ENCODE measurements at regions not wholly inside any gene's neighbourhood (a gene's known extent, or its start where the extent isn't known, plus 50 kb on each side); places are given as distances from the start of the nearest gene placed in this dataset.
"Not testable (repeated sequence)": the region's sequence is repeated elsewhere in the genome, so short reads cannot be mapped to it uniquely, and the experiment has no call there.

GRCh38 chr13:85212692-85213091 lies 586.5 kb downstream of the SLITRK6 start:
- DNase-seq (ENCODE audit: low spot score), result no peak

DNA sequence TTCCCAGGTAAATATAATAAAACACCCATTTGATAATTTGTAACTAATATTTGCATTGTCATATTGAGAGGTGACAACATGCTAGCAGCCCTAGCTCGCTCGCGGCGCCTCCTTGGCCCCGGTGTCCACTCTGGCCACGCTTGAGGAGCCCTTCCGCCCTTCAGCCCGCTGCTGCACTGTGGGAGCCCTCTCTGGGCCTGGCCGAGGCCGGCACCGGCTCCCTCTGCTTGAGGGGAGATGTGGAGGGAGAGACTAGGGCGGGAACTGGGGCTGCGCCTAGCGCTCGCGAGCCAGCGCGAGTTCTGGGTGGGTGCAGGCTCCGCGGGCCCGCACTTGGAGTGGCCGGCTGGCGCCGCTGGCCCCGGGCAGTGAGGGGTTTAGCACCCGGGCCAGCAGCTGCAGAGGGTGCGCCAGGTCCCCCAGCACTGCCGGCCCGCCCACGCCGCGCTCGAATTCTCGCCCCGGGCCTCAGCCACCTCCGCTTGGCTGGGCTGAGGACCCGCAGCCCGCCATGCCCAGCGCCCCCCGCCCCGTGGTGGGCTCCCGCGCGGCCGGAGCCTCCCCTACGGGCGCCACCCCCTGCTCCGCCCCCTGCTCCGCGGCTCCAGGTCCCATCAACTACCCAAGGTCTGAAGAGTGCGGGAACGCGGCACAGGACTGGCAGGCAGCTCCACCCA lies 594.4 kb downstream of the SLITRK6 start:
- DNase-seq (ENCODE audit: low spot score), result no peak

- DNase-seq (ENCODE audit: low spot score), result no peak
Measured at GRCh38 chr13:85197431-85197830, 601.8 kb downstream of the SLITRK6 start.

DNA sequence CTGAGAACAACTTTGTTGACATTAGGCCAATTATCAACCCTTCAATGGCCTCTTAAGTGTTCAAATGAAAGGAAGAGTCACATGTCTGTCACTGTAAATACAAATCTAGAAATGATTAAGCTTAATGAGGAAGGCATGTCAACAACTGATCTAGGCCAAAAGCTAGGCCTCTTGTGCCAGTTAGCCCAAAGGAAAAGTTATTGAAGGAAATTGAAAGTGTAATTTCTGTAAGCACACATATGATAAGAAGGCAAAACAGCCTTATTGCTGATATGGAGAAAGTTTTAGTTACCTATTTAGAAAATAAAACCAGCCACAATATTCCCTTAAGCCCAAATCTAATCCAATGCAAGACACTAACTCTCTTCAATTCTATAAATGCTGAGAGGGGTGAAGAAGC lies 604.7 kb downstream of the SLITRK6 start:
- DNase-seq (ENCODE audit: low spot score), result no peak

DNA sequence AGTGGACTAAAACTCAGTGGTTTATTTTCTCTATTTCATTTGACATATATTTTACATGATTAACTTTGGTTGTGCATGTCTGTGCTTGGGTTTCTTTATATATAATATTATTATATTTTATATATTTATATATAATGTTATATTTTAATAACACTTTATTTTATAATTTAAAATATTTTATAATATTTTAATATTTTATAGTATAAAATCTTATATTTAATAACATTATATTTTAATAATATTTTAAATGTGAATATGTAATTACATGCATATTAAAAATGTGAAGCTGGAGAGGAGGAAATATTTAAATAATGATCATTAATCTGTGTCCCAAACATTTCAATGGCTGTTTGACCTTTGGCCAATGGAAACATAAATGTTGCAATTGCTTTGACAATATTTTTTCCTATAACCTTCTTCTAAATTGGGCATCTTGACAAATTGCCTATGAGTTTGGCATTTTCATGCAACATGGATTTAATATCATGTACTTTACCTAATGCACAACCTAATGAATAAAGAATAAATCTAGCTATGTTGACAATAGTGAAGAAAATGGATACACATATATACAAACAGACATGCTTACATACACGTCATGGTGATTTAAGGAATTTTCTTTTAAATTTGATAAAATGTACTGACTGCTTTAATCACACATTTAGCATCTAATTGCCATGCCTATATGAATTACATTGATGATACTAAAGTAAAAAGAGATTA lies 607.1 kb downstream of the SLITRK6 start:
- no peak for DNase-seq (ENCODE audit: low spot score)

- DNase-seq (ENCODE audit: low spot score), result no peak
Measured at GRCh38 chr13:85186356-85187045, 612.7 kb downstream of the SLITRK6 start.

GRCh38 chr13:85174291-85174690 lies 624.9 kb downstream of the SLITRK6 start:
- DNase-seq (ENCODE audit: low spot score), result no peak

GRCh38 chr13:85170372-85170771 lies 628.8 kb downstream of the SLITRK6 start:
- no peak for DNase-seq (ENCODE audit: low spot score)

DNA sequence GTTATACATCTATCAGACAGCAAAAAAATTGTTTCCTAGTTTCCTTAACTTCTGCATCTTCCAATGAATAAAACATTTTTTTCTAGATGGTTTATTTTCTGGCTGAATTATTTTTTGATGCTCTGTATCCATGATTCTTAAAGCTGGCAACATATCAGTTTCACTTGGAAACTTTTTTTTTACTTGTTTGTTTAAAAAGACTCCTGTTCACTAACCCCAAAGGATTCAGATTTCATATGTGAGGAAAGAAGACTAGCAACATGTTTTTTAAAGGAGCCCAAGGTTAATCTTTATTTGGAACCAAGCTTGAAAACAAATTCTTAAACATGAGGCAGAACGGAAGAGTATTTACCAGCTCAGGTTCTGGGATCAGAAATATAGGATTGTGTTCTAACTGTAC lies 632.3 kb downstream of the SLITRK6 start:
- DNase-seq (ENCODE audit: low spot score), result no peak

GRCh38 chr13:85163063-85163462 lies 636.2 kb downstream of the SLITRK6 start:
- no peak for DNase-seq (ENCODE audit: low spot score)

- DNase-seq (ENCODE audit: low spot score), result peak; percentile 9
Measured at GRCh38 chr13:85148009-85148408, 651.2 kb downstream of the SLITRK6 start.

GRCh38 chr13:85142351-85142927 lies 656.8 kb downstream of the SLITRK6 start:
- no peak for DNase-seq (ENCODE audit: low spot score)

DNA sequence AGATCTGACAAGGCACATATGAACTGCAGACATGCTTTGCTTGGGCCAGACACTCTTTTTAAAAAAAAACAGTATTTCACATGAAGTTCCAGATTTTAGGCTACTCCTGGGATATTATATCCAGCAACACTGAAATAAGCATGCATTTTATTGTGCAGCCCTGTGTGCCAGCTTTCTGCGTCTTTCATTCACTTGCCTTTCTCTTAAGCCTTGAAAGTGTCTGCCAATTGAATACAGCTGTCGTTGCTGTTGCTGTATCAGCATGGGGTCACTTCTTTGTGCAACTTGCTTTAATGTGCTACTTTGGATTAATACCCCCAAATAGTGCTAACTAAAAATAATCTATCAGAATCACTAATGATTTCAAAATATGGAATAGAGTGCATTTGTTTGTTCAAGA lies 657.8 kb downstream of the SLITRK6 start:
- DNase-seq (ENCODE audit: low spot score), result no peak

GRCh38 chr13:85140192-85140591 lies 659.0 kb downstream of the SLITRK6 start:
- no peak for DNase-seq (ENCODE audit: low spot score)

DNA sequence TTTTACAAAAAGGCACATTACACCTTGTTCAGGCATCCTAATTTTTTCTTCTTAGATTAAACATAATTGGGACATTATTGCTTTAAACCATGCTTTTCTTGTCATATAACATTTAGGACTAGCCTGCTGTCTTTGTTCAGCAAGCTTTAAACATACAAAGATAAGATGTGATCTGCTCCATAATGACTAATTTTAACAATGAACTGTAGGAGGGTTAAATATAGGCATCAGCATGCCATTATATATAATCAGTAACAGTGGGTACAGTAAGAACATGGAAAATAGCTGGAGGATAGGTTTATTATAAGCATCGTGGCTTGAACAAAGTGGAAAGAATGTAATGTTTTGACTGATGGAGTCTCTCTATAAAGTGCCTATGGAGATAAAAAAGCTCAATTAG lies 661.7 kb downstream of the SLITRK6 start:
- no peak for DNase-seq (ENCODE audit: low spot score)

- DNase-seq (ENCODE audit: low spot score), result no peak
Measured at GRCh38 chr13:85132986-85133385, 666.2 kb downstream of the SLITRK6 start.

DNA sequence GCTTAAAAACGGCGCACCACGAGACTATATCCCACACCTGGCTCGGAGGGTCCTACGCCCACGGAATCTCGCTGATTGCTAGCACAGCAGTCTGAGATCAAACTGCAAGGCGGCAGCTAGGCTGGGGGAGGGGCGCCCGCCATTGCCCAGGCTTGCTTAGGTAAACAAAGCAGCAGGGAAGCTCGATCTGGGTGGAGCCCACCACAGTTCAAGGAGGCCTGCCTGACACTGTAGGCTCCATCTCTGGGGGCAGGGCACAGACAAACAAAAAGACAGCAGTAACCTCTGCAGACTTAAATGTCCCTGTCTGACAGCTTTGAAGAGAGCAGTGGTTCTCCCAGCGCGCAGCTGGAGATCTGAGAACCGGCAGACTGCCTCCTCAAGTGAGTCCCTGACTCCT lies 675.7 kb downstream of the SLITRK6 start:
- DNase-seq (ENCODE audit: low spot score), result not testable (repeated sequence)

DNA sequence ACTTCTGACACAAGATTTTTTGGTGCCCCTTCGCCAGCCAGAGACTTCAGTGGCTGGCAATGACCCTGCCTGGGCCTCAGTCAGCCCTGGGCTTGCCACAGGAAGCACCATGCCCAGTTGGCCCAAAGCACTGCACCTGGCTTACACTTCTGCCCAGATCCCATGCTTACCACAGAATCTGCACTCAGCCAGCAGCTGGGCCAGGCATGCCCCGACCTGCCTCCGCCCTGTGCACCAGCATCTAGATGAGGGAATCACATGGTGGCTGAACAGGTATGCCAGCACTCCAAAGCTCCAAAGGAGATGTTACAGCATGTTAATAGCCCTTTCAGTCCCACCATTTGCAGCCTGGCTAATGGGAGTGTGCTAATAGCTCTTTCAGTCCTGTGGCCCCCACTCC lies 690.9 kb downstream of the SLITRK6 start:
- DNase-seq (ENCODE audit: low spot score), result no peak

DNA sequence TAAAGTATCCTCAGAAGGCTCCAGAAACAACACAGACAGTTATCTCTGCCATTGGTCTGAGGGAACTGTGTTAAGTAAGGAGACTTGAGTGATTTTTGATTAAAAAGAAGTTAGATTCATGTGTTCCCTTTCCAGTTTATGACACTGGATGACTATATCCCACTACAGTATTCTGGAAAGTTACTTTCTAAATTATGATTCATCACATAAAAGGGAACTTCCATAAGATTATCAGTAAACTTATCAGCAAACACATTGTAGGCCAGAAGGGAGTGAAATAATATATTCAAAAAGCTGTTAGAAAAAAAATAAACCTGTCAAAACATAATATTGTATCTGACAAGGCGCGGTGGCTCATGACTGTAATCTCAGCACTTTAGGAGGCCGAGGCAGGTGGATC lies 700.0 kb downstream of the SLITRK6 start:
- DNase-seq (ENCODE audit: low spot score), result no peak

- DNase-seq (ENCODE audit: low spot score), result no peak
Measured at GRCh38 chr13:85095418-85096272, 703.6 kb downstream of the SLITRK6 start.

GRCh38 chr13:85093808-85094207 lies 705.4 kb downstream of the SLITRK6 start:
- no peak for DNase-seq (ENCODE audit: low spot score)
